ENCODE measurements at regions not wholly inside any gene's neighbourhood (a gene's known extent, or its start where the extent isn't known, plus 50 kb on each side); places are given as distances from the start of the nearest gene placed in this dataset.

DNA sequence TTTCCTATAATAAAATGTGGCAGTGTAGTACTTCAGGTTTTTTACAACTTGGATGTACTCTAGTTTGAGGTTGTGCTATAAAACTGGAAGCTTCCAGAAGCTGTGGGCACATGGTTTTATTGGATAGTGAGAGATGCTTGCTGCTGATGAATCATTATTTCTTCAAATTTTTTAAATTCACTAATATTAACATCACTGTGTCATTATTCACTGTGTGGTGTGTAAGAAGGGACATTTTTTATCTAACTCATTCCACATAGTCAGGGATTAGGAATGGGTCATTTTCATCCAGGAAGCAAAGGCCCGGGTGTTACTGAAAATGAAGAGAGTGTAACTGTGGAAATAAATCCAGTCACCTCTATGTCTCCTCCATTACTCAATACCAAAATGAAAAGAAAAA lies 421.0 kb downstream of the TENT5A start:
- Histone ChIP-seq H2AFZ (ENCODE audit: low read length) (no peak overlapping the region), H3K27ac (ENCODE audit: low read depth, low read length) (no peak overlapping the region), H3K23ac (ENCODE audit: insufficient read length) (no peak overlapping the region), H4K5ac (ENCODE audit: insufficient read length, low read depth, low read length) (no peak overlapping the region), H3K27me3 (replicated peaks in 1 of 4; ENCODE audit: control insufficient read depth in 3 of 4, extremely low read depth in 1 of 4, insufficient read depth in 3 of 4, low read length in 3 of 4) (no peaks in the 10 kb centered on the region), H3K9ac (replicated peaks in 1 of 4; ENCODE audit: extremely low read depth in 1 of 4, low read depth in 3 of 4, low read length in 3 of 4) (no peak overlapping the region), H2BK20ac (ENCODE audit: low read length) (no peak overlapping the region), H3K79me1 (ENCODE audit: low read depth, low read length) (no peaks in the 10 kb centered on the region), H3K79me2 (ENCODE audit: control insufficient read depth in 1 of 2, insufficient read depth in 2 of 2, low read length in 2 of 2) (no peaks in the 10 kb centered on the region), H3K14ac (ENCODE audit: insufficient read length) (no peak overlapping the region), H2AK5ac (ENCODE audit: low read depth, low read length) (no peak overlapping the region), H4K20me1 (replicated peaks in 1 of 2; ENCODE audit: control insufficient read depth in 1 of 2, insufficient read depth in 2 of 2, low read length in 2 of 2) (no peaks in the 10 kb centered on the region), H3K23me2 (ENCODE audit: low read depth, low read length) (no peaks in the 10 kb centered on the region; the same call in 1 of the 2 replicates), H4K8ac (ENCODE audit: extremely low read depth, insufficient read depth, low read length) (no peak overlapping the region), H3K4ac (replicated peaks; ENCODE audit: insufficient read length, low read depth, low read length) (no peak overlapping the region), H3K36me3 (ENCODE audit: control insufficient read depth in 2 of 4, insufficient read depth in 4 of 4, low read length in 3 of 4) (no peaks in the 10 kb centered on the region), H3K4me2 (ENCODE audit: insufficient read depth in 1 of 2, low read depth in 2 of 2, low read length in 2 of 2) (no peak overlapping the region), H3K4me3 (ENCODE audit: extremely low read depth in 1 of 4, insufficient read depth in 2 of 4, low read depth in 3 of 4, low read length in 4 of 4) (no peak overlapping the region), H3K56ac (replicated peaks; ENCODE audit: insufficient read length, low read depth, low read length) (no peak overlapping the region), H2BK120ac (replicated peaks; ENCODE audit: low read depth, low read length) (no peak overlapping the region), H3K18ac (ENCODE audit: extremely low read depth, low read length) (no peak overlapping the region), H2BK15ac (ENCODE audit: low read length) (no peak overlapping the region), H4K91ac (replicated peaks; ENCODE audit: insufficient read length, low read length) (no peak overlapping the region), H3K9me3 (ENCODE audit: insufficient read depth in 2 of 2, low read depth in 1 of 2, low read length in 1 of 2) (no peaks in the 10 kb centered on the region), H2BK12ac (ENCODE audit: low read depth, low read length) (no peak overlapping the region), H2BK5ac (ENCODE audit: low read depth, low read length) (no peak overlapping the region), H3K4me1 (replicated peaks in 1 of 4; ENCODE audit: control insufficient read depth in 3 of 4, insufficient read depth in 4 of 4, low read length in 3 of 4) (no peaks in the 10 kb centered on the region)
- no peak for FAIRE-seq
- TF ChIP-seq CHD2 (IDR thresholded peaks at IDR 0.05; ENCODE audit: low read length) (no peak), KDM4A (IDR thresholded peaks at IDR 0.05; ENCODE audit: low read depth, low read length, severe bottlenecking) (no peak), CHD1 (IDR thresholded peaks at IDR 0.05; ENCODE audit: low read depth, low read length) (no peak), TCF12 (IDR thresholded peaks at IDR 0.05; ENCODE audit: low read depth, low read length) (no peak), PHF8 (conservative IDR thresholded peaks at IDR 0.05; ENCODE audit: low read depth, low read length) (no peak), NRF1 (IDR thresholded peaks at IDR 0.05; ENCODE audit: low read depth, low read length) (no peak), EGR1 (IDR thresholded peaks at IDR 0.05; ENCODE audit: borderline replicate concordance, low read depth, low read length) (no peak), HDAC2 (IDR thresholded peaks at IDR 0.05; ENCODE audit: borderline replicate concordance in 1 of 2, low read depth in 2 of 2, low read length in 2 of 2) (no peak), CBX8 (IDR thresholded peaks at IDR 0.05; ENCODE audit: borderline replicate concordance, low read depth, low read length) (no peak), SIRT6 (IDR thresholded peaks at IDR 0.05; ENCODE audit: low read length) (no peak), SAP30 (IDR thresholded peaks at IDR 0.05; ENCODE audit: insufficient read depth, insufficient replicate concordance, low read length) (no peak)
- TF ChIP-seq, protein P1, sequence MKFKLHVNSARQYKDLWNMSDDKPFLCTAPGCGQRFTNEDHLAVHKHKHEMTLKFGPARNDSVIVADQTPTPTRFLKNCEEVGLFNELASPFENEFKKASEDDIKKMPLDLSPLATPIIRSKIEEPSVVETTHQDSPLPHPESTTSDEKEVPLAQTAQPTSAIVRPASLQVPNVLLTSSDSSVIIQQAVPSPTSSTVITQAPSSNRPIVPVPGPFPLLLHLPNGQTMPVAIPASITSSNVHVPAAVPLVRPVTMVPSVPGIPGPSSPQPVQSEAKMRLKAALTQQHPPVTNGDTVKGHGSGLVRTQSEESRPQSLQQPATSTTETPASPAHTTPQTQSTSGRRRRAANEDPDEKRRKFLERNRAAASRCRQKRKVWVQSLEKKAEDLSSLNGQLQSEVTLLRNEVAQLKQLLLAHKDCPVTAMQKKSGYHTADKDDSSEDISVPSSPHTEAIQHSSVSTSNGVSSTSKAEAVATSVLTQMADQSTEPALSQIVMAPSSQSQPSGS (IDR thresholded peaks at IDR 0.05; ENCODE audit: low read length), result no peak
- 100% methylated on average over 1 of the region's 1 CpG; no CpG with 5 or more reads in 1 of the 2 experiments for WGBS, 2 experiments (ENCODE audit: extremely low coverage in 1 of 2, insufficient coverage in 1 of 2, insufficient read length in 1 of 2, insufficient replicate concordance in 2 of 2, low coverage in 1 of 2, low lambda C conversion rate in 2 of 2, missing lambda C conversion rate in 1 of 2)
- CTCF ChIA-PET (ENCODE audit: partially characterized antibody), result interaction anchor here (0.6 kb wide), 1 partner anchor 91 kb away, joined by 3 read pairs; no protein-coding TSS in a partner anchor
- DNase-seq (ENCODE audit: low read depth in 1 of 2, low spot score in 2 of 2), result no peak
- POLR2A ChIA-PET (ENCODE audit: partially characterized antibody), result no interaction called here

Data from H1 (cell line).